ENCODE measurements at regions not wholly inside any gene's neighbourhood (a gene's known extent, or its start where the extent isn't known, plus 50 kb on each side); places are given as distances from the start of the nearest gene placed in this dataset.
"Not testable (repeated sequence)": the region's sequence is repeated elsewhere in the genome, so short reads cannot be mapped to it uniquely, and the experiment has no call there.

- Histone ChIP-seq H3K4me3 (ENCODE audit: low read length) (no peak overlapping the region), H3K79me2 (replicated peaks; ENCODE audit: insufficient read depth, low read length) (no peaks in the 10 kb centered on the region), H3K9ac (ENCODE audit: low read length) (no peak overlapping the region), H4K20me1 (ENCODE audit: insufficient read depth) (no peaks in the 10 kb centered on the region), H2AFZ (ENCODE audit: low read depth, low read length) (no peak overlapping the region), H3K27me3 (ENCODE audit: insufficient read depth, low read depth, low read length) (no peaks in the 10 kb centered on the region), H3K4me2 (ENCODE audit: low read length) (no peak overlapping the region), H3F3A (ENCODE audit: insufficient read depth, low read length, poor library complexity, severe bottlenecking) (no peaks in the 10 kb centered on the region), H3K9me3 (ENCODE audit: low read length) (no peaks in the 10 kb centered on the region), H3K36me3 (ENCODE audit: insufficient read depth, low read length) (no peaks in the 10 kb centered on the region), H3K27ac (ENCODE audit: low read length) (no peak overlapping the region), H3K9me2 (ENCODE audit: insufficient read depth, low read length) (no peaks in the 10 kb centered on the region)
- TF ChIP-seq CTCF (IDR thresholded peaks at IDR 0.05; ENCODE audit: poor library complexity, severe bottlenecking) (no peak), MXI1 (conservative IDR thresholded peaks at IDR 0.05; ENCODE audit: poor library complexity, severe bottlenecking) (no peak), EZH2 (IDR thresholded peaks at IDR 0.05; ENCODE audit: borderline replicate concordance, insufficient read depth, low read length, poor library complexity, severe bottlenecking) (no peak), EP300 (conservative IDR thresholded peaks at IDR 0.05; ENCODE audit: poor library complexity, severe bottlenecking) (no peak), TAF1 (IDR thresholded peaks at IDR 0.05; ENCODE audit: low read depth) (no peak), POLR2AphosphoS5 (IDR thresholded peaks at IDR 0.05) (no peak), RAD21 (conservative IDR thresholded peaks at IDR 0.05) (no peak), SMC3 (conservative IDR thresholded peaks at IDR 0.05; ENCODE audit: poor library complexity) (no peak), REST (IDR thresholded peaks at IDR 0.05; ENCODE audit: borderline replicate concordance) (no peak)
Measured at GRCh38 chr20:19049514-19049913, 162.9 kb upstream of the SLC24A3 start.

GRCh38 chr20:19056909-19057308 is 155.5 kb upstream of the SLC24A3 start:
- Histone ChIP-seq H4K20me1 (ENCODE audit: insufficient read depth) (no peaks in the 10 kb centered on the region), H3K9me3 (ENCODE audit: low read length) (no peaks in the 10 kb centered on the region), H3K4me2 (ENCODE audit: low read length) (no peak overlapping the region), H3K36me3 (ENCODE audit: insufficient read depth, low read length) (no peaks in the 10 kb centered on the region), H3K4me3 (ENCODE audit: low read length) (no peak overlapping the region), H3K27me3 (ENCODE audit: insufficient read depth, low read depth, low read length) (no peaks in the 10 kb centered on the region), H3K9ac (ENCODE audit: low read length) (no peak overlapping the region), H3F3A (ENCODE audit: insufficient read depth, low read length, poor library complexity, severe bottlenecking) (no peaks in the 10 kb centered on the region), H3K79me2 (replicated peaks; ENCODE audit: insufficient read depth, low read length) (no peaks in the 10 kb centered on the region), H3K9me2 (ENCODE audit: insufficient read depth, low read length) (no peaks in the 10 kb centered on the region), H2AFZ (ENCODE audit: low read depth, low read length) (no peak overlapping the region), H3K27ac (ENCODE audit: low read length) (no peak overlapping the region)
- TF ChIP-seq CTCF (IDR thresholded peaks at IDR 0.05; ENCODE audit: poor library complexity, severe bottlenecking) (no peak), EZH2 (IDR thresholded peaks at IDR 0.05; ENCODE audit: borderline replicate concordance, insufficient read depth, low read length, poor library complexity, severe bottlenecking) (no peak), REST (IDR thresholded peaks at IDR 0.05; ENCODE audit: borderline replicate concordance) (no peak), RAD21 (conservative IDR thresholded peaks at IDR 0.05) (no peak), POLR2AphosphoS5 (IDR thresholded peaks at IDR 0.05) (no peak), SMC3 (conservative IDR thresholded peaks at IDR 0.05; ENCODE audit: poor library complexity) (no peak), EP300 (conservative IDR thresholded peaks at IDR 0.05; ENCODE audit: poor library complexity, severe bottlenecking) (no peak), TAF1 (IDR thresholded peaks at IDR 0.05; ENCODE audit: low read depth) (no peak), MXI1 (conservative IDR thresholded peaks at IDR 0.05; ENCODE audit: poor library complexity, severe bottlenecking) (no peak)

GRCh38 chr20:19064788-19065187 is 147.7 kb upstream of the SLC24A3 start:
- not testable (repeated sequence) for H3F3A ChIP-seq (ENCODE audit: insufficient read depth, low read length, poor library complexity, severe bottlenecking); H4K20me1 ChIP-seq (ENCODE audit: insufficient read depth); H3K9me3 ChIP-seq (ENCODE audit: low read length); H3K79me2 ChIP-seq (replicated peaks; ENCODE audit: insufficient read depth, low read length); H3K27me3 ChIP-seq (ENCODE audit: insufficient read depth, low read depth, low read length); H3K9me2 ChIP-seq (ENCODE audit: insufficient read depth, low read length); H2AFZ ChIP-seq (ENCODE audit: low read depth, low read length); H3K27ac ChIP-seq (ENCODE audit: low read length); H3K9ac ChIP-seq (ENCODE audit: low read length); H3K4me3 ChIP-seq (ENCODE audit: low read length); H3K4me2 ChIP-seq (ENCODE audit: low read length); H3K36me3 ChIP-seq (ENCODE audit: insufficient read depth, low read length)

All from neural cell (in vitro differentiated cells).